Peyer's patch (tissue), 4 donors: ENCODE measurements at regions not wholly inside any gene's neighbourhood (a gene's known extent, or its start where the extent isn't known, plus 50 kb on each side); places are given as distances from the start of the nearest gene placed in this dataset.

ENCODE experiments used
- POLR2A ChIP-seq, 2 donors: fragments of 450-650 bp; IDR thresholded peaks; one replicate each; pipeline ENCODE4 v1.5.1; 2017; ENCODE audit warnings: antibody characterized with exemption in 2 of 2, mild to moderate bottlenecking in 2 of 2, moderate library complexity in 2 of 2
- TF ChIP-seq, protein P1 (sequence below), 6 experiments: fragments of 450-650 bp in 4 of 6; fragments of 200-600 bp in 2 of 6; sonication (generic) in 1 of 6; IDR thresholded peaks; one replicate each; pipeline ENCODE4 v1.5.1; 2017 to 2019; ENCODE audit warnings: antibody characterized with exemption in 6 of 6, mild to moderate bottlenecking in 3 of 6, moderate library complexity in 1 of 6

DNA sequence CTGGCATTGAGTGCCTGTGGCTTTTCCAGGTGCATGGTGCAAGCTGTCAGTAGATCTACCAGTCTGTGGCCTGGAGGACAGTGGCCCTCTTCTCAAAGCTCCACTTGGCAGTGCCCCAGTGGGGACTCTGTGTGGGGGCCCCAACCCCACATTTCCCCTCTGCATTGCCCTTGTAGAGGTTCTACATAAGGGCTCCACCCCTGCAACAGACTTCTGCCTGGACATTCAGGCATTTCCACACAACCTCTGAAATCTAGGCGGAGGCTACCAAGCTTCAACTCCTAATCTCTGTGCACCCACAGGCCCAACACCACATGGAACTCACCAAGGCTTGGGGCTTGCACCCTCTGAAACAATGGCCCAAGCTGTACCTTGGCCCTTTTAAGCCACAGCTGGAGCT lies 102.7 kb upstream of the PLEKHG7 start:
- TF ChIP-seq, protein P1, sequence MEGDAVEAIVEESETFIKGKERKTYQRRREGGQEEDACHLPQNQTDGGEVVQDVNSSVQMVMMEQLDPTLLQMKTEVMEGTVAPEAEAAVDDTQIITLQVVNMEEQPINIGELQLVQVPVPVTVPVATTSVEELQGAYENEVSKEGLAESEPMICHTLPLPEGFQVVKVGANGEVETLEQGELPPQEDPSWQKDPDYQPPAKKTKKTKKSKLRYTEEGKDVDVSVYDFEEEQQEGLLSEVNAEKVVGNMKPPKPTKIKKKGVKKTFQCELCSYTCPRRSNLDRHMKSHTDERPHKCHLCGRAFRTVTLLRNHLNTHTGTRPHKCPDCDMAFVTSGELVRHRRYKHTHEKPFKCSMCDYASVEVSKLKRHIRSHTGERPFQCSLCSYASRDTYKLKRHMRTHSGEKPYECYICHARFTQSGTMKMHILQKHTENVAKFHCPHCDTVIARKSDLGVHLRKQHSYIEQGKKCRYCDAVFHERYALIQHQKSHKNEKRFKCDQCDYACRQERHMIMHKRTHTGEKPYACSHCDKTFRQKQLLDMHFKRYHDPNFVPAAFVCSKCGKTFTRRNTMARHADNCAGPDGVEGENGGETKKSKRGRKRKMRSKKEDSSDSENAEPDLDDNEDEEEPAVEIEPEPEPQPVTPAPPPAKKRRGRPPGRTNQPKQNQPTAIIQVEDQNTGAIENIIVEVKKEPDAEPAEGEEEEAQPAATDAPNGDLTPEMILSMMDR (IDR thresholded peaks at IDR 0.05) = no peak
- no peak for TF ChIP-seq POLR2A (IDR thresholded peaks at IDR 0.05)
